Loucy (cell line): ENCODE measurements at regions not wholly inside any gene's neighbourhood (a gene's known extent, or its start where the extent isn't known, plus 50 kb on each side); places are given as distances from the start of the nearest gene placed in this dataset.

Experiments
- H2AFZ ChIP-seq: fragments of 200-600 bp; sonication (generic); 2 replicates; pipeline ENCODE4 v1.6.0; 2016; ENCODE audit warnings: antibody characterized with exemption, mild to moderate bottlenecking, low read length, moderate library complexity
- H3F3A ChIP-seq: fragments of 200-600 bp; 2 replicates; pipeline ENCODE4 v1.6.0; 2016; ENCODE audit warnings: antibody characterized with exemption, low read depth, mild to moderate bottlenecking
- H3K27me3 ChIP-seq: fragments of 200-600 bp; sonication (generic); 2 replicates; pipeline ENCODE4 v1.6.1; 2014; ENCODE audit warnings: low read length, mild to moderate bottlenecking; ENCODE audit not compliant: insufficient read depth, poor library complexity, severe bottlenecking
- H3K36me3 ChIP-seq: fragments of 200-600 bp; sonication (generic); 2 replicates; pipeline ENCODE4 v1.6.1; 2016; ENCODE audit warnings: low read length; ENCODE audit not compliant: insufficient read depth
- H3K4me1 ChIP-seq: fragments of 200-600 bp; sonication (generic); 2 replicates; pipeline ENCODE4 v1.5.1; 2014; ENCODE audit warnings: low read length, mild to moderate bottlenecking; ENCODE audit not compliant: insufficient read depth, poor library complexity, severe bottlenecking
- H3K4me2 ChIP-seq: fragments of 200-600 bp; sonication (generic); 2 replicates; pipeline ENCODE4 v1.6.0; 2014; ENCODE audit warnings: antibody characterized with exemption, low read length, low read depth, mild to moderate bottlenecking; ENCODE audit not compliant: poor library complexity, severe bottlenecking
- H3K4me3 ChIP-seq: fragments of 200-600 bp; sonication (generic); 2 replicates; pipeline ENCODE4 v1.5.1; 2014; ENCODE audit warnings: low read length, mild to moderate bottlenecking, mixed read lengths; ENCODE audit not compliant: poor library complexity, severe bottlenecking
- H3K79me2 ChIP-seq: fragments of 200-600 bp; sonication (generic); 2 replicates; pipeline ENCODE4 v1.6.1; 2014; ENCODE audit warnings: low read length; ENCODE audit not compliant: insufficient read depth
- H3K9ac ChIP-seq: fragments of 200-600 bp; sonication (generic); 2 replicates; pipeline ENCODE4 v1.6.0; 2014; ENCODE audit warnings: mild to moderate bottlenecking, low read depth, low read length, moderate library complexity; ENCODE audit not compliant: poor library complexity, severe bottlenecking
- H3K9me2 ChIP-seq: fragments of 200-600 bp; sonication (generic); replicated peaks from 2 replicates; pipeline ENCODE4 v1.6.1; 2016; ENCODE audit warnings: low read depth, low read length, mixed read lengths
- H3K9me3 ChIP-seq: fragments of 200-600 bp; sonication (generic); 2 replicates; pipeline ENCODE4 v1.6.1; 2014; ENCODE audit warnings: mild to moderate bottlenecking, antibody characterized with exemption, low read length, low read depth; ENCODE audit not compliant: insufficient read depth
- H4K20me1 ChIP-seq: fragments of 200-600 bp; sonication (generic); 2 replicates; pipeline ENCODE4 v1.6.0; 2014; ENCODE audit warnings: antibody characterized with exemption, low read length, mild to moderate bottlenecking; ENCODE audit not compliant: insufficient read depth, poor library complexity, severe bottlenecking
- CTCF ChIP-seq: fragments of 200-600 bp; sonication (generic); conservative IDR thresholded peaks from 2 replicates; pipeline ENCODE4 v1.5.1; 2014; ENCODE audit warnings: mild to moderate bottlenecking, antibody characterized with exemption, low read length
- EZH2phosphoT487 ChIP-seq: fragments of 200-600 bp; IDR thresholded peaks from 2 replicates; pipeline ENCODE4 v1.6.1; 2018; ENCODE audit warnings: antibody characterized with exemption, mild to moderate bottlenecking, moderate library complexity, borderline replicate concordance

DNA sequence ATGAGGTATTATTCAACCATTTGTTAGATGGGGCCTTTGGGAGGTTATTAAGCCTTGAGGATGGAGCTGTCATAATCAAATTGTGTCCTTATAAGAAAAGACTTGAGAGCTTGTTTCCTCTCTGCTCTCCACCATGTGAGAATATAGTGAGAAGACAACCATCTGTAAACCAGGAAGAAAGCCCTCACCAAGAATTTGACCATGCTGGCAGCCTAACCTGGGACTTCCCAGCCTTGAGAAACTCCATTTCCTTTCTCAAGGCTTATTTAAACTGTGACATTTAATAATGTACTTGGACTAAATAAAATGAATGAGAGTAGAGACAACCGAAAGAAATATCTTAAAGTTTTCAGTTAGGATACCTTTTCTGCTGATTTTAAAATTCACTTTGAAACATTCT lies 83.7 kb upstream of the GC start:
- H3K9me3 ChIP-seq: peaks cover under 1% of the 10 kb centered on the region; the same call in 1 of the 2 replicates
- no peaks in the 10 kb centered on the region for H4K20me1 ChIP-seq
- 0 out of 2 replicates have a peak, but pooled peaks cover 5% of the 10 kb centered on the region for H3K9me2 ChIP-seq
- H3K36me3 ChIP-seq: no peaks in the 10 kb centered on the region
- H3K27me3 ChIP-seq: no peaks in the 10 kb centered on the region
- no peaks in the 10 kb centered on the region for H3K79me2 ChIP-seq
- H3K4me1 ChIP-seq: no peaks in the 10 kb centered on the region
- no peak overlapping the region for H3K4me3 ChIP-seq
- TF ChIP-seq EZH2phosphoT487: no peak
- no peak for TF ChIP-seq CTCF
- H2AFZ ChIP-seq: no peak overlapping the region
- no peak overlapping the region for H3K4me2 ChIP-seq
- H3K9ac ChIP-seq: no peak overlapping the region
- H3F3A ChIP-seq: no peaks in the 10 kb centered on the region

GRCh38 chr4:71870456-71870855 lies 86.6 kb upstream of the GC start:
- Histone ChIP-seq H3K9ac (no peak overlapping the region), H3K4me2 (no peak overlapping the region), H3K36me3 (no peaks in the 10 kb centered on the region), H4K20me1 (no peaks in the 10 kb centered on the region), H2AFZ (no peak overlapping the region), H3K27me3 (no peaks in the 10 kb centered on the region), H3K9me2 (0 out of 2 replicates have a peak, but pooled peaks cover 5% of the 10 kb centered on the region), H3K9me3 (no peaks in the 10 kb centered on the region), H3K79me2 (no peaks in the 10 kb centered on the region), H3K4me3 (no peak overlapping the region), H3K4me1 (no peaks in the 10 kb centered on the region), H3F3A (no peaks in the 10 kb centered on the region)
- TF ChIP-seq CTCF (no peak), EZH2phosphoT487 (no peak)

- Histone ChIP-seq H3K27me3 (no peaks in the 10 kb centered on the region), H3K79me2 (no peaks in the 10 kb centered on the region), H3K4me2 (no peak overlapping the region), H3K9me3 (no peaks in the 10 kb centered on the region), H3K9ac (no peak overlapping the region), H3K4me1 (no peaks in the 10 kb centered on the region), H3F3A (no peaks in the 10 kb centered on the region), H3K9me2 (0 out of 2 replicates have a peak, but pooled peaks cover 5% of the 10 kb centered on the region), H3K36me3 (no peaks in the 10 kb centered on the region), H2AFZ (no peak overlapping the region), H4K20me1 (no peaks in the 10 kb centered on the region), H3K4me3 (no peak overlapping the region)
- TF ChIP-seq EZH2phosphoT487 (no peak), CTCF (no peak)
These were observed 88.3 kb upstream of the GC start for GRCh38 chr4:71872221-71872620.
